ENCODE measurements at regions not wholly inside any gene's neighbourhood (a gene's known extent, or its start where the extent isn't known, plus 50 kb on each side); places are given as distances from the start of the nearest gene placed in this dataset.

GRCh38 chr18:57202881-57203280 lies 56.0 kb downstream of the BOD1L2 start:
- no peak for DNase-seq
- intact Hi-C loops (cut with DNase I), result no loop called here
- no peak for ATAC-seq

DNA sequence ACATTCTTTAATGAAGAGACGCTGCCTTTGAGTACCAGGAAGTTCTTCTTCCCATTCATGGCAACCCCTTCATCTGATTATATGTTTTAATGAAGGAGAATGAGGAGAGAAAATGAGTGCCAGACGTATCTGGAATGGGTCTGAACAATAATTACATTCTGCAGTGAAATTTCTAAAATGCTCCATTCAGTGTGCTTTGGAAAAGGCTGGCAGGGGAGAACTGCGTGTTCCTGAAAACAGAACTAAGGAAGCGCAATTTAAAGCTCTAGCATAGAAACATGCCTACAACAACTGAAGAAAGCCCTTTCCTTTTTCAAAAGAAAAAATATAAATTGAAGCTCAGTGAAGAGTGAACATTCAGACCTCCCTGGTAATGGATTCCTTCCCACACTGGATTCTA lies 58.8 kb downstream of the BOD1L2 start:
- DNase-seq (no peak), ATAC-seq (no peak)
- intact Hi-C loops (cut with DNase I), result no loop called here

GRCh38 chr18:57207124-57207916 lies 60.4 kb downstream of the BOD1L2 start:
- ATAC-seq (no peak), DNase-seq (no peak)
- intact Hi-C loops (cut with DNase I), result no loop called here

DNA sequence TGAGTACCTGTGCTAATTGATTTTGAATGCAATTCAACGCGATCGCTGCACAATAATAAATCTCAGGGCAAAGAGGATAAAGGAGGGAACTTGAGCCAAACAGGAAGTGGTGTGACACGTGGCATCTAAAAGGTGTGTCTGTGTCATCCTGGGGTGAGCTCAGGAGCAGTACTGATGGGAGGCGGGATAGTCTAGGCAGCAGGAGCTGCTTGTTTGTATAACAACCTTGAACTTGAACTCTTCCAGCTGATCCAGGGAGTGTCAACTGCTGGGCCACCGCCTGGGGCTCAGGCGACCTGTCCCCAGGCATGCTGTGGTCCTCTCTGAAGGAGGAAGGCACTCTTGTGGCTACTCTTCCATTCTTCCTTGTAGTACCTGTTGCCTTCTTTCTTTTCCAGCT lies 61.2 kb downstream of the BOD1L2 start:
- intact Hi-C loops (cut with DNase I), result no loop called here

DNA sequence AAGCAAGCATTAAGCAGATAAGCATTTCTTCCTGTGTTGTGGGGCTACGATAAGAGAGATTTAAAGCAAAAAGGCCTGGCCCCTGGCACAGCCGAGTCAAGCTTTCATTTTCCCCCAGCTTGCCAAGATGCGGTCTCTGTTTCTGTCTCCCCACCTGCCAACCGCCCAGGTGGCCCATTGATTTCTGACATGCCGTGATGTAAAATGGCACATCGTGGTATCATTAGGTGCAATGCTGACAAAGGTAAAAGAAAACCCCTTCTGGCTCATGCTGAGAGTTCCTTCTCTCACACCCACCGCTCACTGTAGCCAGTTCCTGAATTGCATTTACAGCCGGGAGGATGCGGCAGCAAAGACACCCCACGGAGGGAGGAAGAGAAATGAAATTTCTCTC lies 62.8 kb downstream of the BOD1L2 start:
- DNase-seq, result no peak
- ATAC-seq, result peak in 1 of 2 donors; percentile 12
- intact Hi-C loops (cut with DNase I), result no loop called here

More for the DNA sequence above, 61.2 kb downstream of the BOD1L2 start:
- ATAC-seq, result no peak
- DNase-seq, result no peak

- intact Hi-C loops (cut with DNase I), result no loop called here
- DNase-seq, result peak; percentile 67
These were observed 63.3 kb downstream of the BOD1L2 start for GRCh38 chr18:57210107-57210715.

GRCh38 chr18:57210716-57211411 lies 64.0 kb downstream of the BOD1L2 start:
- peak in 1 of 2 donors; percentile 12 for ATAC-seq
- no peak for DNase-seq

More at GRCh38 chr18:57210107-57210715, 63.3 kb downstream of the BOD1L2 start:
- ATAC-seq, result peak; percentile 47 to 99

GRCh38 chr18:57211412-57211750 lies 64.5 kb downstream of the BOD1L2 start:
- intact Hi-C loops (cut with DNase I), result no loop called here
- no peak for DNase-seq
- no peak for ATAC-seq

More at GRCh38 chr18:57210716-57211411, 64.0 kb downstream of the BOD1L2 start:
- intact Hi-C loops (cut with DNase I), result no loop called here

GRCh38 chr18:57211776-57212175 lies 64.9 kb downstream of the BOD1L2 start:
- DNase-seq (no peak), ATAC-seq (no peak)
- intact Hi-C loops (cut with DNase I), result no loop called here

GRCh38 chr18:57212678-57213077 lies 65.8 kb downstream of the BOD1L2 start:
- ATAC-seq (no peak), DNase-seq (no peak)
- intact Hi-C loops (cut with DNase I), result no loop called here

GRCh38 chr18:57214976-57215375 lies 68.1 kb downstream of the BOD1L2 start:
- intact Hi-C loops (cut with DNase I), result no loop called here
- DNase-seq (no peak), ATAC-seq (no peak)

DNA sequence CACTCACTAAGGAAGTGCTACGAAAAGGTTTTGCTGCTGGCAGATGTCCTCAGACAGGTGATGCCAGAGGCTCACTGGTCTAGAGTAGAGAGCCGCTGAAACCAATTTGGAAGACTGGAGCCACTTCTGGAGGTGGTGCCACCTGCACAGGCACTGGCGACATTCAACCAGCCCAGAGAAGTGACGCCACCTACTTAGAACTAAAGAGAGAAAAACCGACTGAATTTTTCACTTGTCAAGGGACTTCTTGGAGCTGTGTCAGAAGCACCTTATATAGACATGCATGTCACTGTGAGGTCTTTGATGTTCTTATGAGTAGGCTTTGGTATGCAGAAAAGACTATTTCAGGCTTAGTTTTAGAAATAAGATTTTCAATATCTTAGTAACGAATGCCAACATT lies 71.4 kb downstream of the BOD1L2 start:
- DNase-seq (no peak), ATAC-seq (no peak)
- intact Hi-C loops (cut with DNase I), result no loop called here

DNA sequence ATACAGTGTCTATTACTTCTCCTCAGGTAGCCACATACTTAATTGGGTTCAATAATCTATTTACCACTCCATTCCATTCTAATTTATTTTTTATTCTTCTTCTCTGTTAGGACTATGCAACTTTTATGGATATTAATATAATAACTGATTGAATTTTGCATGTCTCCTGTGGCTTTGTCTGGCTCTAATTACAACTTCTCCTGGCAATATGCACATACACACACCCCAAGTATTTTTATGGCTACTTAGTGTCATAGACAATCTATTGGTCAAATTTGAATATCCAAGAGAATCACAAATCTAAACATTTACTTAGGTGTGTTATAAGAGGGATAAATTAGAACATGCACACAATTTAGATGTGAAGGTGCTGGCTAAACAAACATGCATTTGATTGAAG lies 73.1 kb downstream of the BOD1L2 start:
- ATAC-seq, result no peak
- DNase-seq, result no peak
- intact Hi-C loops (cut with DNase I), result no loop called here

DNA sequence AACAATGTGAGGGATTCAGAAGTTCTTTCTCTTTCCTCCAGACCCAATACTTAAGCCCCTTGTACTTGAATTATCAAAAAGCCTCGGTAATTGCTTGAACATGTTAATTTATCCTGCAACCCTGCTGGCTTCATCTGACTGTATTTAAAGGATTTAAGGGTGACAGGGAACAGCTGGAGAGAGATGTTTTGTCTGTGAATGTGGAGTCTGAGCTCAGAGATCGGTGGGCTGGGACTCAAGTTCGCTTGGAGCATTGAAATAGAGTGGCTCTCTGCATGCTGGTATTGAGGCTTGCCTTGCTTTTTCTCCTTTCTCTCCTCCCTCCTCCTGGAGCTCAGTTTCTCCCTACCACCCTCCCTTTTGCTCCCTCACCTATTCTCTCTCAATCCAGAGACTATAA lies 73.6 kb downstream of the BOD1L2 start:
- no peak for DNase-seq
- no peak for ATAC-seq
- intact Hi-C loops (cut with DNase I), result no loop called here

DNA sequence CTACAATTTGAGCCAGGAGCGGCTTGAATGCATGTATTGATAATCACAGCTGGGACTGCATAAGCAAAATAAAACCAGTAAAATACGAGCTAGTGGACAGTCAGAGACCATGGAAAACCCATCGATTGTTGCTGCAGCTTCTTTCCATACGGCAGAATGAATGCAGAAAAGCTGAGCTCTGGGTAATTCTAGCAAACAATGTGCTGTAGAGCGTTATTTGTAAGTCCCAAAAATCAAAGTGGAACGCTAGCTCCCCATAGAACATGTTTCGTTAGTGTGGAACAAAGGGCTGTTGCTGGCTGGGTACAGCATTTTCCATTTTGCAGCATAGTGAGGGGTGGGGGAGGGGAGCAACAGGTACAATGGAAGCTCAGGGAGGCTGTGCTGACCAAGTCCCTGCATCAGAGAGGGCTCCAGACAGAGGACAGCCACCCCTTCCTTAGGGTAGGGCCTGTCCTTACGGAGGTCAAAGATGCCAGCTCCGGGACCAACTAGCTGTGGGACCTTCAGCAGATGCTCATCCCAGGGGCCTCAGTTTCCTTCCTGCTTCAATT lies 74.1 kb downstream of the BOD1L2 start:
- no peak for DNase-seq
- no peak for ATAC-seq
- intact Hi-C loops (cut with DNase I), result no loop called here

DNA sequence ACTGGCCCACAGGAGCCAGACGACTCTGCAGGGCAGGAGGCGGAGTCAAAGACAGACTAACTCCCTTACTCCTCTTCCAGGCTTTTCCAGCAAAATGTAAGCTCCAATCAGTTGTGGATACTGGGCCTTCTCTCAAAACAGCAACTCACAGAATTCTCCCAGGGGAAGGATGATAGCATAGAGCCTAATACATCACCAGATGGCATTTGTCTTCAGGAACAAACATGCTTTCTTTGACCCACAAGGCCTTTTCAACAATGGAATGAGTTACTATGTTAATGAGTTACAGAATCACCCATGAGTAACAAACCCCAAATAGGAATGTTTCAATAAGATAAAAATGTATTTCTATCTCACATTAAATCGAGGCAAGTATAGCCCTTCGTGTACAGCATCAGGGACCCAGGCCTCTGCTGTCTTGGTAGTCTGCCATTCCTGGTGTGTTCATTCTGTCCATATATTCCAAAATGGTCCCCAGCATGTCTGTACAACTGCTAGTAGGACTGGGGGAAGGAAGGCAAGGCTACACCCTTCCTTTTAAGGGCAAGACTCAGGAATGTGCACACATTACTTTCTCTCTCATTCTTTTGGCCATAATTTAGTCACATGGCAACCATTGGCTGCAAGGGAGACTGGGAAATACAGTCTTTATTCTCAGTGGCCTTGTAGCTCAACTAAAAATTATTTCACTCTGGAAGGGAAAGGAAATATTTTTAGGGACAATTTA lies 76.4 kb downstream of the BOD1L2 start:
- intact Hi-C loops (cut with DNase I), result no loop called here
- ATAC-seq (no peak), DNase-seq (no peak)

DNA sequence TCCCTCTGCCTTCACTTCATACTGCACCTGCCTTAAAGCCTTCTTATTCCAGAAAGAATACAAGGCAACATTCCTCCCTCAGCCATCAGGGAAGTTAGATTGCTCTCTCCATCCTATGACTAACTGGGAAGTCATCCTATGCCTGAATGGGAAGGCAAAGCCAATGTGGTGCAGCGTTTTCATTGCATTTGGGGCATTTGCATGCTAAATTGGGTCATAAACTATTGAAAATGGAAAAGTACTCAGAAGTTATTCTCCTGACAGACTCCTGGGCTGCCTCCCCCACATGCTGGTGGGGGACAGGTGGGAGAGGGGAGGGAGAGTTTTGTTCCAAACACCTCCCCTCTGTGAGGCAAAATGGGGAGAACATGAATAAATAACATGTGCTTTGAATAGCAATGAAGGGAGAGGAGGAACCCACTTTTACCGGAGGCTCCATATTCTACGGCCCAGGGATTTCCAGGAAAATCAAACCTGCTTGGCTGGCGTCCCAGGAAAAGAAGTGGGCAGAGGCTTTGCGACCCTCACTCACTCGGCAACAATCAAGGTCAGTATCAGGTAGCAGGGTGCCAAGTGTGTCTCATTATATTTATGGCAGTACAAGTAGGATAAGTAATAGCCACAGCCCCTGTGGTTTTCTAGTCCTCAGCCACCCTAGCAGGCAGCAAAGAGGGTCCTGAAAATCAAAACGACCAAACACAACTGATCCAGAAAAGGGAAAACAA lies 84.1 kb downstream of the BOD1L2 start:
- ATAC-seq (no peak), DNase-seq (no peak)
- intact Hi-C loops (cut with DNase I), result no loop called here

GRCh38 chr18:57231864-57232263 lies 85.0 kb downstream of the BOD1L2 start:
- no peak for DNase-seq
- intact Hi-C loops (cut with DNase I), result no loop called here
- ATAC-seq, result no peak

DNA sequence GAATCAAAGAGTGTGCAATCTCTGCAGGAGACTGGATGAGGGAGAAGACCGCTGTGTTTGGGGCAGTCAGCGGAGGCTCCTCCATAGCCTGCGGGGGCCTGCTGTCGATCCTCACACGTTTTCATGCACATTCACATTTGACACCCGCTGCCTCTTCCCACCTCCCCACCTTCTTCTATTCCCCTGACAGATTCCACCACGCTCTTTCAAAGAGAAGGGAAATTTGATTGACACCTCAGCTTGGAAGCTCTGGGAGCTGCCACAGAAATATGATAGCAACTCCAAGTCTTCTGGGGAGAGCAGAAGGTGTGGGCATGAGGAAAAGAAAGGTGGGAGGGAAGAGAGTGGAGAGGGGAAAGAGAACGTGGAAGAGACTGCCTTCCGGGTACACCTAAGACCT lies 87.5 kb downstream of the BOD1L2 start:
- ATAC-seq (no peak), DNase-seq (no peak)
- intact Hi-C loops (cut with DNase I), result no loop called here
